Nephron (organoid): ENCODE measurements at regions not wholly inside any gene's neighbourhood (a gene's known extent, or its start where the extent isn't known, plus 50 kb on each side); places are given as distances from the start of the nearest gene placed in this dataset.

Experiments
- H3K27ac Mint-ChIP-seq, 3 experiments: 2 replicates each; pipeline ENCODE4 v1.8.0; 2020; ENCODE audit warnings: mixed read lengths in 3 of 3, mild to moderate bottlenecking in 2 of 3, moderate library complexity in 1 of 3
- H3K27me3 Mint-ChIP-seq: 2 replicates; pipeline ENCODE4 v1.8.0; 2021; ENCODE audit warnings: low read depth, mild to moderate bottlenecking, moderate library complexity, mixed read lengths
- H3K36me3 Mint-ChIP-seq: 2 replicates; pipeline ENCODE4 v1.8.0; 2020; ENCODE audit warnings: low read depth, mixed read lengths
- H3K4me1 Mint-ChIP-seq: 2 replicates; pipeline ENCODE4 v1.8.0; 2020; ENCODE audit warnings: mixed read lengths
- H3K4me3 Mint-ChIP-seq, 3 experiments: 2 replicates each; pipeline ENCODE4 v1.8.0; 2020; ENCODE audit warnings: mild to moderate bottlenecking in 3 of 3, mixed read lengths in 3 of 3, moderate library complexity in 2 of 3
- H3K9me3 Mint-ChIP-seq: 2 replicates; pipeline ENCODE4 v1.8.0; 2020; ENCODE audit warnings: mixed read lengths
- CTCF ChIP-seq, 3 experiments: fragments of 200-600 bp; sonication (generic); IDR thresholded peaks; one replicate each; pipeline ENCODE4 v1.5.0; 2021; ENCODE audit warnings: antibody characterized with exemption in 3 of 3; ENCODE audit not compliant: unreplicated experiment in 3 of 3

GRCh38 chr7:152922318-152923081 is 162.9 kb downstream of the ACTR3B start:
- no peak overlapping the region for H3K4me3 Mint-ChIP-seq
- peaks cover 38% of the 10 kb centered on the region for H3K27me3 Mint-ChIP-seq
- H3K4me1 Mint-ChIP-seq, result no peaks in the 10 kb centered on the region
- H3K9me3 Mint-ChIP-seq, result peaks cover 8% of the 10 kb centered on the region
- no peak for TF ChIP-seq CTCF (IDR thresholded peaks at IDR 0.05; ENCODE audit: unreplicated experiment in 3 of 3)
- peaks cover 5% of the 10 kb centered on the region for H3K36me3 Mint-ChIP-seq
- no peak overlapping the region for H3K27ac Mint-ChIP-seq

DNA sequence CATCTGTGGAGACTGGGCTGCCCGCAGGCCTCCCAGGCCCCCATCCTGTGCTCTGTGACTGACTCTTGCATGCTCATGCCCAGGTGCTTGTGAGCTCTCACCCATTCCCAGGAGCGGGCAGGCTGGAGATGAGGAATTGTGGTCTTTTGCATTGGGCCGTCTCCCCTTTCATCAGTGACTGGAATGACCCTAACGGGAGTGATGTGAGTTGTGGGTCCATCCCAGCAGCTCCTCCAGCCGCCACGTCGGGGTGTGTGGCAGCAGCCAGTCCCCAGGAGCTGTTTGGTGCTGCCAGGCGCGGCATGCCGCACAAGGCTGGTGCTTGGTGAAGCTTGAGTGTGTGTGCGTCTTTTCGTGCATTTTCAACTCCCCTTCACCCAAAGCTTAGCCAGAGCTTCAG is 164.2 kb downstream of the ACTR3B start:
- Mint-ChIP-seq H3K4me1 (no peaks in the 10 kb centered on the region), H3K36me3 (peaks cover 5% of the 10 kb centered on the region), H3K27ac (no peak overlapping the region), H3K27me3 (peaks cover 44% of the 10 kb centered on the region), H3K4me3 (peak overlapping the region; percentile 78 to 80 (median 78)), H3K9me3 (peaks cover 8% of the 10 kb centered on the region)
- TF ChIP-seq CTCF (IDR thresholded peaks at IDR 0.05; ENCODE audit: unreplicated experiment in 3 of 3), result no peak

DNA sequence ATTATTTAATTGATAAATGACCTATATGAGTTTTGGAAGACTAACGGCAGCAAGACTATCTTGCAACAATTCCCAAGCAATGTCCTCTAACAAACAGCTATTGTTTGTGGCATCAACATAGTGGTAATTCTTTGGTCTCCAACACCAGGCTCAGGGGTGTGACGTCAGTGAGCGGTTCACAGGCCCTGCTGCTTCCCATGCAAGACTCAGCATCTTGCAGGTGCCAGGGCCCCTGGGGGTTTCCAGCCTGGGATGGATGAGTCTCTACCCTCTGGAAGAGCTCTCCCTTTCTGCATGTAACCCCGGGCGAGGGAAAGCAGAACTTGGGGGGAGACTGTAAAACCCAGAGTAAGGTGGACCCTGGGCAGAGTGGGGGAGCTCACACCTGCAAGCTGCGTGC is 164.7 kb downstream of the ACTR3B start:
- peaks cover 5% of the 10 kb centered on the region for H3K36me3 Mint-ChIP-seq
- H3K9me3 Mint-ChIP-seq, result peaks cover 8% of the 10 kb centered on the region
- TF ChIP-seq CTCF (IDR thresholded peaks at IDR 0.05; ENCODE audit: unreplicated experiment in 3 of 3), result no peak
- H3K27ac Mint-ChIP-seq, result no peak overlapping the region
- no peaks in the 10 kb centered on the region for H3K4me1 Mint-ChIP-seq
- H3K27me3 Mint-ChIP-seq, result peaks cover 44% of the 10 kb centered on the region
- H3K4me3 Mint-ChIP-seq, result peak overlapping the region; percentile 78 to 80 (median 78)

- TF ChIP-seq CTCF (IDR thresholded peaks at IDR 0.05; ENCODE audit: unreplicated experiment in 3 of 3), result no peak
- H3K9me3 Mint-ChIP-seq, result peaks cover 8% of the 10 kb centered on the region
- peak overlapping the region in 1 of 3 experiments; percentile 61 for H3K27ac Mint-ChIP-seq
- H3K4me3 Mint-ChIP-seq, result peak overlapping the region; percentile 78 to 80 (median 78)
- H3K4me1 Mint-ChIP-seq, result no peaks in the 10 kb centered on the region
- peaks cover 44% of the 10 kb centered on the region for H3K27me3 Mint-ChIP-seq
- H3K36me3 Mint-ChIP-seq, result peaks cover 5% of the 10 kb centered on the region
Observed at GRCh38 chr7:152924826-152925411, 165.4 kb downstream of the ACTR3B start.

- Mint-ChIP-seq H3K4me3 (peak overlapping the region; percentile 78 to 80 (median 78)), H3K27ac (peak overlapping the region in 1 of 3 experiments; percentile 61), H3K4me1 (no peaks in the 10 kb centered on the region), H3K27me3 (peaks cover 44% of the 10 kb centered on the region), H3K9me3 (peaks cover 6% of the 10 kb centered on the region), H3K36me3 (peaks cover 3% of the 10 kb centered on the region)
- TF ChIP-seq CTCF (IDR thresholded peaks at IDR 0.05; ENCODE audit: unreplicated experiment in 3 of 3), result peak in 1 of 3 experiments; percentile 26
Observed at GRCh38 chr7:152925412-152926147, 166.0 kb downstream of the ACTR3B start.
